Fibroblast of lung (primary cell): ENCODE measurements at regions not wholly inside any gene's neighbourhood (a gene's known extent, or its start where the extent isn't known, plus 50 kb on each side); places are given as distances from the start of the nearest gene placed in this dataset.

Experiments
- DNase-seq, 2 donors: peaks; one replicate each; pipeline versions ENCODE4 v3.0.0 to v3.0.0-alpha.2; 2010; ENCODE audit warnings: low read depth in 2 of 2
- H2AFZ ChIP-seq: 2 replicates; pipeline ENCODE4 v1.5.1; 2012; ENCODE audit warnings: low read length, control low read depth, inconsistent platforms
- H3K27ac ChIP-seq: 2 replicates; pipeline ENCODE4 v1.5.1; 2011; ENCODE audit warnings: low read length, control low read depth; ENCODE audit not compliant: insufficient read depth
- H3K27me3 ChIP-seq: 2 replicates; pipeline ENCODE4 v1.5.1; 2011; ENCODE audit warnings: mild to moderate bottlenecking, low read length; ENCODE audit not compliant: control insufficient read depth, insufficient read depth
- H3K36me3 ChIP-seq: 2 replicates; pipeline ENCODE4 v1.5.1; 2011; ENCODE audit warnings: low read length; ENCODE audit not compliant: control insufficient read depth, insufficient read depth
- H3K4me1 ChIP-seq: 2 replicates; pipeline ENCODE4 v1.5.1; 2011; ENCODE audit warnings: low read length; ENCODE audit not compliant: control insufficient read depth, insufficient read depth; ENCODE audit errors: extremely low read depth
- H3K4me2 ChIP-seq: 2 replicates; pipeline ENCODE4 v1.5.1; 2011; ENCODE audit warnings: low read length, control low read depth; ENCODE audit not compliant: insufficient read depth; ENCODE audit errors: extremely low read depth
- H3K4me3 ChIP-seq, 4 experiments: fragments of 200-600 bp in 1 of 4; sonication (generic) in 1 of 4; replicated peaks in 1 of 4; 2 replicates each; pipeline ENCODE4 v1.5.1; 2011 to 2016; ENCODE audit warnings: low read length in 4 of 4, low read depth in 3 of 4, mild to moderate bottlenecking in 3 of 4, control low read depth in 2 of 4, inconsistent platforms in 1 of 4, mixed read lengths in 1 of 4; ENCODE audit not compliant: insufficient read depth in 1 of 4; ENCODE audit errors: control extremely low read depth in 1 of 4
- H3K79me2 ChIP-seq: 2 replicates; pipeline ENCODE4 v1.5.1; 2012; ENCODE audit warnings: mild to moderate bottlenecking, low read length, inconsistent platforms; ENCODE audit not compliant: control insufficient read depth, insufficient read depth
- H3K9ac ChIP-seq: 2 replicates; pipeline ENCODE4 v1.5.1; 2011; ENCODE audit warnings: mild to moderate bottlenecking, low read length, control low read depth; ENCODE audit not compliant: insufficient read depth
- H3K9me3 ChIP-seq: 2 replicates; pipeline ENCODE4 v1.5.1; 2012; ENCODE audit warnings: low read depth, low read length; ENCODE audit not compliant: control insufficient read depth, insufficient read depth
- H4K20me1 ChIP-seq: 2 replicates; pipeline ENCODE4 v1.5.1; 2011; ENCODE audit warnings: low read length; ENCODE audit not compliant: control insufficient read depth, insufficient read depth; ENCODE audit errors: extremely low read depth
- CTCF ChIP-seq, 2 donors: IDR thresholded peaks in 1 of 2; conservative IDR thresholded peaks in 1 of 2; 1 replicate in 1 of 2; 2 replicates in 1 of 2; pipeline ENCODE4 v1.5.1; 2011 to 2012; ENCODE audit warnings: low read length in 2 of 2, control low read depth in 1 of 2, inconsistent platforms in 1 of 2, low read depth in 1 of 2, mild to moderate bottlenecking in 1 of 2
- EZH2 ChIP-seq: IDR thresholded peaks from 2 replicates; pipeline ENCODE4 v1.5.1; 2012; ENCODE audit warnings: low read length, control low read depth, mild to moderate bottlenecking; ENCODE audit errors: missing control alignments

DNA sequence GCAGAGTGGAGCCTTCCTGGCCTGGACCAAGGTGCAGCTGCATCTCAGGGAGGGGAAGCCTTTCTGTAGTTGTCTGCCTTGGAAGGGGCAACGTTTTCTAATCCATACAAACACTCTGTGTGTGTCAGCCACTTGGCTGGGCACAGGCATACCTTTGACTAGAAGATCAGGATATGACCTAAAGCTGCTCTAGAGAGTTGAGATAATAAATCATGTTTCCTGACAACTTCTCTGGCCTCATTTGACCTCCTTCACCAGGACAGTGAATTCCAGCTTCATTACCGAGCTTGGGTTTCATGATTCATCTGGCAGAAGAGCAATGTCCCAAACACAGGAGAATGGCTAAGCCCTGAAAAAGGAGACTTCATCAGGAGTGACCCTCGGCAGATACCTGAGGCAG is 89.6 kb upstream of the KIT start:
- H2AFZ ChIP-seq = no peak overlapping the region

GRCh38 chr4:54570822-54571221 is 86.9 kb upstream of the KIT start:
- Histone ChIP-seq H3K4me1 (peaks cover 4% of the 10 kb centered on the region), H3K4me2 (no peak overlapping the region), H3K27me3 (no peaks in the 10 kb centered on the region), H2AFZ (no peak overlapping the region), H3K4me3 (no peak overlapping the region), H3K27ac (no peak overlapping the region), H3K9ac (no peak overlapping the region), H3K79me2 (no peaks in the 10 kb centered on the region), H3K36me3 (no peaks in the 10 kb centered on the region), H4K20me1 (no peaks in the 10 kb centered on the region), H3K9me3 (no peaks in the 10 kb centered on the region)
- no peak for DNase-seq
- TF ChIP-seq EZH2 = no peak
- TF ChIP-seq CTCF (conservative IDR thresholded peaks at IDR 0.05 in 1 of 2, IDR thresholded peaks at IDR 0.05 in 1 of 2; ENCODE audit: low read depth in 1 of 2, low read length in 2 of 2) = no peak

More for the DNA sequence above, 89.6 kb upstream of the KIT start:
- TF ChIP-seq EZH2 = no peak
- no peak for TF ChIP-seq CTCF (conservative IDR thresholded peaks at IDR 0.05 in 1 of 2, IDR thresholded peaks at IDR 0.05 in 1 of 2; ENCODE audit: low read depth in 1 of 2, low read length in 2 of 2)
- peak; percentile 43 to 84 for DNase-seq
- H3K27me3 ChIP-seq = no peaks in the 10 kb centered on the region
- H3K9me3 ChIP-seq = no peaks in the 10 kb centered on the region
- H3K79me2 ChIP-seq = no peaks in the 10 kb centered on the region
- no peak overlapping the region for H3K9ac ChIP-seq
- peaks cover 4% of the 10 kb centered on the region for H3K4me1 ChIP-seq
- H3K4me3 ChIP-seq = no peak overlapping the region
- H3K36me3 ChIP-seq = no peaks in the 10 kb centered on the region
- H4K20me1 ChIP-seq = no peaks in the 10 kb centered on the region
- no peak overlapping the region for H3K27ac ChIP-seq
- no peak overlapping the region for H3K4me2 ChIP-seq

GRCh38 chr4:54571293-54572151 is 86.2 kb upstream of the KIT start:
- no peaks in the 10 kb centered on the region for H4K20me1 ChIP-seq
- no peak overlapping the region for H3K4me3 ChIP-seq
- no peak overlapping the region for H3K27ac ChIP-seq
- no peaks in the 10 kb centered on the region for H3K27me3 ChIP-seq
- TF ChIP-seq CTCF (conservative IDR thresholded peaks at IDR 0.05 in 1 of 2, IDR thresholded peaks at IDR 0.05 in 1 of 2; ENCODE audit: low read depth in 1 of 2, low read length in 2 of 2) (no peak), EZH2 (no peak)
- H3K9me3 ChIP-seq = no peaks in the 10 kb centered on the region
- H3K79me2 ChIP-seq = no peaks in the 10 kb centered on the region
- H3K9ac ChIP-seq = no peak overlapping the region
- DNase-seq = peak in 1 of 2 donors; percentile 15
- no peak overlapping the region for H2AFZ ChIP-seq
- H3K36me3 ChIP-seq = no peaks in the 10 kb centered on the region
- H3K4me2 ChIP-seq = no peak overlapping the region
- peaks cover 4% of the 10 kb centered on the region for H3K4me1 ChIP-seq
